ENCODE measurements at regions not wholly inside any gene's neighbourhood (a gene's known extent, or its start where the extent isn't known, plus 50 kb on each side); places are given as distances from the start of the nearest gene placed in this dataset.

DNA sequence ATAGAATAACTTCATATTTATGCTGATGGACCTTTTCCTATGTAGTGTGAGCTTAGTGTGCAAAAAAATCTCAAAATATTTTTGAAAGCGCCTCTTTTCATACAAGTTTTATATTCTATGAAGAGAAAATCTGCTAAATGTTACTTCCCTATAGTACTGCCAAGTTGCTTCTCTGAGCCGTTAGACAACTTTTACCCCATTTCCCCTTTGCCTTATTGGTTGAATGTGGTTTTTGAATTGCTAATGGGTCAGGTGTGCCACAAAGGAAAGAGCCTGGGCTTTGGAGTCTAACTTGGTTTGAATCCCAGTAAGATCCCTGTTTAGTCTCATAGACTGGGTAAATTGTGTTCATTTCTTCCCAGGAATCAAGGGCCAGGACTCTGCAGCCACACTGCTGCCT is 261.5 kb downstream of the SNX10 start:
- Histone ChIP-seq H3K4me1 (ENCODE audit: control insufficient read depth in 3 of 3, insufficient read depth in 2 of 3, low read depth in 1 of 3, low read length in 2 of 3) (no peaks in the 10 kb centered on the region), H3K9me3 (ENCODE audit: control insufficient read depth in 2 of 2, insufficient read depth in 1 of 2, low read depth in 1 of 2, low read length in 1 of 2) (peaks cover 0 to under 1% of the 10 kb centered on the region in 2 donors), H3K27me3 (ENCODE audit: control insufficient read depth in 3 of 3, insufficient read depth in 3 of 3, low read length in 3 of 3) (peaks cover 0 to 5% (median 4%) of the 10 kb centered on the region in 3 donors), H3K4me3 (ENCODE audit: low read depth in 1 of 3, low read length in 3 of 3) (no peak overlapping the region), H3K27ac (ENCODE audit: low read depth in 1 of 3, low read length in 2 of 3) (no peak overlapping the region), H3K36me3 (ENCODE audit: control insufficient read depth in 3 of 3, insufficient read depth in 2 of 3, low read depth in 1 of 3, low read length in 3 of 3) (no peaks in the 10 kb centered on the region)
- FAIRE-seq (no peak), DNase-seq (no peak)
- WGBS, 3 donors = 41 to 56% (median 52%) methylated on average over 2 of the region's 2 CpGs

DNA sequence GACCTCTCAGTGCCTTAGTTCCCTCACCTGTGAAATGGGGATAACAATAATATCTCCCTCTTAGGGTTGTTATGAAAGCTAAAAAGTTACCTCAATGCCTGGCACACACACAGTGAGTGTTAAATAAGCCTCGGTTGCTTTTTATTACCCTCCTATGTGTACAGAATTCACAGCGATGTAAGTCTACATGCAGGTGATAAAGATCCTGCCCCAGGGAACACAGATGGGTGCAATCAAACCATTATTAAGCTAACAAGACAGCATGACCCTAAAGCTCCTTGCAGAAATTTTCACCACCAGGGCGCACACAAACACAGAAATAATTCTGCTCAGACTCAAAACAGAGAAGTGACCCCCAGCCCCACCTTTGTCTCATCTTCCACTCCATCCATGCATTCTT is 261.9 kb downstream of the SNX10 start:
- no peak for FAIRE-seq
- WGBS, 3 donors = 35 to 65% (median 47%) methylated on average over 3 of the region's 3 CpGs

DNA sequence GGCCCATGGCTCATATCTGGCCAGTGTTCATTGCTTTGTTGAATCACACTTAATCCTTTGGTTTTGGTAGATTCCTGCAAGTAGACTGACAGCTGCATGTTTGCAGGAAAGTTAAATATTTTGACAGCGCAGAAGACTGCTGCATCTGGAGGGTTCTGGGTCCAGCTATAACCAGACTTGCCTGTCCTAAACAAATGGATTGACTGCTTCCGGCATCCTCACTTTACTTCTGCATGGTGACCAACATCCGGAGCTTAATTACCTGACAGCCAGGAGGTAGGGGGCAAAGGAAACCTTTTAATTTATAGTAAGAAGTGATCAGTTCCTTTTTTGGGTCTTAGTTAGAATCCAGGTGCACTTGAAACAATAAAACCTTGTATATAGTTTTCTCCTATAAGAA is 263.3 kb downstream of the SNX10 start:
- 57 to 85% (median 68%) methylated on average over 3 of the region's 3 CpGs for WGBS, 3 donors
- FAIRE-seq (no peak), DNase-seq (no peak)
- no peaks in the 10 kb centered on the region for H3K9me3 ChIP-seq (ENCODE audit: control insufficient read depth in 2 of 2, insufficient read depth in 1 of 2, low read depth in 1 of 2, low read length in 1 of 2)
- peaks cover 0 to 3% (median 0%) of the 10 kb centered on the region in 3 donors for H3K27me3 ChIP-seq (ENCODE audit: control insufficient read depth in 3 of 3, insufficient read depth in 3 of 3, low read length in 3 of 3)
- H3K4me3 ChIP-seq (ENCODE audit: low read depth in 1 of 3, low read length in 3 of 3) = no peak overlapping the region
- H3K36me3 ChIP-seq (ENCODE audit: control insufficient read depth in 3 of 3, insufficient read depth in 2 of 3, low read depth in 1 of 3, low read length in 3 of 3) = no peaks in the 10 kb centered on the region
- H3K27ac ChIP-seq (ENCODE audit: low read depth in 1 of 3, low read length in 2 of 3) = no peak overlapping the region
- H3K4me1 ChIP-seq (ENCODE audit: control insufficient read depth in 3 of 3, insufficient read depth in 2 of 3, low read depth in 1 of 3, low read length in 2 of 3) = no peaks in the 10 kb centered on the region

More for the DNA sequence above, 261.9 kb downstream of the SNX10 start:
- Histone ChIP-seq H3K4me3 (ENCODE audit: low read depth in 1 of 3, low read length in 3 of 3) (no peak overlapping the region), H3K9me3 (ENCODE audit: control insufficient read depth in 2 of 2, insufficient read depth in 1 of 2, low read depth in 1 of 2, low read length in 1 of 2) (no peaks in the 10 kb centered on the region), H3K27ac (ENCODE audit: low read depth in 1 of 3, low read length in 2 of 3) (no peak overlapping the region), H3K27me3 (ENCODE audit: control insufficient read depth in 3 of 3, insufficient read depth in 3 of 3, low read length in 3 of 3) (peaks cover 0 to 5% (median 0%) of the 10 kb centered on the region in 3 donors), H3K4me1 (ENCODE audit: control insufficient read depth in 3 of 3, insufficient read depth in 2 of 3, low read depth in 1 of 3, low read length in 2 of 3) (no peaks in the 10 kb centered on the region), H3K36me3 (ENCODE audit: control insufficient read depth in 3 of 3, insufficient read depth in 2 of 3, low read depth in 1 of 3, low read length in 3 of 3) (no peaks in the 10 kb centered on the region)
- no peak for DNase-seq

DNA sequence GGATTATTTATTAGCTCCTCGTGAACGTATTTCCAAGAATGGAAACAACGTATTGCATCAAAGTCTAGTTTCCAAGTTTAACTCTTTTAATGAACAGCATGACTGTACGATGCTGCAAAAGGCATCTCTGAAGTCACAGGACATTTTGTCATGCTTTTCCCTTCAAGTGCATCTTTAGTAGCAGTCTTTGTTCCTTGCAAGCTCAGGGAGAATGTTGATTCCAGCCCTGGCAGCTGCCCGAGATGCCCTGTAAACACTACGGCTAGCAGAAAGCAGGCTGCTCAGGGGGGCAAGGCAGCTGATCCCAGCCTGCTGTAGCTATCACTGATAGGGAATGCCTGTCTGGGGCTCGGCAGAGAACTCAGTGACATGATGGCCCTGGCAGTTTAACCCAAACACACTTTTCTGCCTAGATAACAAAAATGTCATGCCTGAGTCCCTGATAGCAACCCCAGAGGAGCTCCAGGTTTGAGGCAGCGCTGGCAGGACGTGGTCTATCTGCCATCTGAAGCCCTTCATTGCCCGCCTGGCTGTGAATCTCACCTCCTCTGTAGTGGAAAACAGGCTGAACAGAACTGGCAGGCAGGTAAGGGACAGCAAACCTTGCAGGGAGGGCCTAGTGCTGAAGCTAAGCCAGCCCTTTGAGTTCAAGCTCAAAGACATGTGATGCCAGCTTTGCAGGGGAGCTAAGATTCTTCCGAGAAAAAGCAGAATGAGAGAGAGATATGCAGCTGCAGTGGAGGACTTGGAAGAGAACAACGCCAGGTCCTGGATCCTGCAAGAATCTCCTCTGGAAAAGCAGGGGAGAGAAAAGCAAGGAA is 264.6 kb downstream of the SNX10 start:
- Histone ChIP-seq H3K4me3 (ENCODE audit: low read depth in 1 of 3, low read length in 3 of 3) (no peak overlapping the region), H3K4me1 (ENCODE audit: control insufficient read depth in 3 of 3, insufficient read depth in 2 of 3, low read depth in 1 of 3, low read length in 2 of 3) (no peaks in the 10 kb centered on the region), H3K27ac (ENCODE audit: low read depth in 1 of 3, low read length in 2 of 3) (no peak overlapping the region), H3K27me3 (ENCODE audit: control insufficient read depth in 3 of 3, insufficient read depth in 3 of 3, low read length in 3 of 3) (peaks cover 0 to 3% (median 0%) of the 10 kb centered on the region in 3 donors), H3K36me3 (ENCODE audit: control insufficient read depth in 3 of 3, insufficient read depth in 2 of 3, low read depth in 1 of 3, low read length in 3 of 3) (no peaks in the 10 kb centered on the region), H3K9me3 (ENCODE audit: control insufficient read depth in 2 of 2, insufficient read depth in 1 of 2, low read depth in 1 of 2, low read length in 1 of 2) (no peaks in the 10 kb centered on the region)
- WGBS, 3 donors = 44 to 54% (median 50%) methylated on average over 12 of the region's 12 CpGs
- DNase-seq (no peak), FAIRE-seq (no peak)

DNA sequence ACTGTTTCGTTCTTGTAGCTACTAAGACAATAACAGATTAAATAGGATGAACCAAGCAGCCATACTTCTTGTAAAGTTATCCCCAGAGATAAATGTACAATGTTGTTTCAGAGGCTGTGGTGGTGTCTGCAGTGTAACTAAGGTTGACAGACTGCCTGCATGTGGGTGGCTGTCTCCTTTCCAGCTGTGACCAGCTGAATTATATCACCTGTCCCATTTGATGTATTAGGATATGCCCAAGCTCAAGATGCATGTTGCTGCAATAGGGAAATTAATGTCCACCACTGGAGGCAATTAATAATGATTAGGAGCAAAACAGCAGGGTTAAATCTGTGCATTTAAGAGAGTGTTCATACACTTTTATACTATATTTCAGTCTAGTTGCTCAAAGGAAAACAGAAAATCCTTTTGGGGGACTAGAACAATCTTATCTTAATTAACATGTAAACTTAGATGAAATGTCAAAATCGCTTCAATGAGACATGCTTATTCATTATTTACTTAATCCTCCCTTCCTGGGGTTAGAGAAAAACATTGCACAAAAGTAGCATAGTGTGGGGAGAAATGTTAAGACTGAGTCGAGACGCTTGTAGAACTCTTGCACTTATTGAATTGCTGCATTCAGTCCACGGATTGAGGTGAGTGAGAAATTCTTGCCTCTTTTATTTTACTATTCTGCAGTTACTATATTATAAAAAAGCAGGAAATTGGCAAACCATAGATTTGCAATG is 269.0 kb downstream of the SNX10 start:
- FAIRE-seq (no peak), DNase-seq (no peak)
- 58 to 63% (median 58%) methylated on average over 5 of the region's 5 CpGs for WGBS, 3 donors
- no peaks in the 10 kb centered on the region for H3K27me3 ChIP-seq (ENCODE audit: control insufficient read depth in 3 of 3, insufficient read depth in 3 of 3, low read length in 3 of 3)
- no peaks in the 10 kb centered on the region for H3K9me3 ChIP-seq (ENCODE audit: control insufficient read depth in 2 of 2, insufficient read depth in 1 of 2, low read depth in 1 of 2, low read length in 1 of 2)
- no peak overlapping the region for H3K4me3 ChIP-seq (ENCODE audit: low read depth in 1 of 3, low read length in 3 of 3)
- H3K36me3 ChIP-seq (ENCODE audit: control insufficient read depth in 3 of 3, insufficient read depth in 2 of 3, low read depth in 1 of 3, low read length in 3 of 3) = no peaks in the 10 kb centered on the region
- no peak overlapping the region for H3K27ac ChIP-seq (ENCODE audit: low read depth in 1 of 3, low read length in 2 of 3)
- H3K4me1 ChIP-seq (ENCODE audit: control insufficient read depth in 3 of 3, insufficient read depth in 2 of 3, low read depth in 1 of 3, low read length in 2 of 3) = no peaks in the 10 kb centered on the region

DNA sequence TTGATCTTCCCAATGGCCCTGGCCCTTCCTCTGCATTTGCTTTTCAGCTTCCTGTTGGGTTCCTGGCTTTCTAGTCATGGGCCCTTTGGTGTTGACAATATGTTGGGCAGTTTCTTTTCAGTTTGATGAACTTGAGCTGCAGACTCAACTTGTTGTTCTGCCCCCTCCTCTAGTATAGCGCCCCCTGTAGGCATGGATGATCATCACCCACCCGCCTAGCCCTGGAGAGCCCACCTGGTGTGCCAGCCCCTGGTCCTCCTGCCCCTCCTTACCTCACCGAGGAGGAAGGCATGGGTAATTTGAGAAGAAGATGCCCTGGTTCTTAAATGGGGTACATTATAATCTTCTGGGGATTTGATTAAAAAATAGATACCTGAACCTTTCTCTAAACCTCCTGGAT is 271.2 kb downstream of the SNX10 start:
- no peak for FAIRE-seq
- DNase-seq = no peak
- no peaks in the 10 kb centered on the region for H3K9me3 ChIP-seq (ENCODE audit: control insufficient read depth in 2 of 2, insufficient read depth in 1 of 2, low read depth in 1 of 2, low read length in 1 of 2)
- H3K36me3 ChIP-seq (ENCODE audit: control insufficient read depth in 3 of 3, insufficient read depth in 2 of 3, low read depth in 1 of 3, low read length in 3 of 3) = no peaks in the 10 kb centered on the region
- H3K27ac ChIP-seq (ENCODE audit: low read depth in 1 of 3, low read length in 2 of 3) = no peak overlapping the region
- no peaks in the 10 kb centered on the region for H3K4me1 ChIP-seq (ENCODE audit: control insufficient read depth in 3 of 3, insufficient read depth in 2 of 3, low read depth in 1 of 3, low read length in 2 of 3)
- H3K4me3 ChIP-seq (ENCODE audit: low read depth in 1 of 3, low read length in 3 of 3) = no peak overlapping the region
- no peaks in the 10 kb centered on the region for H3K27me3 ChIP-seq (ENCODE audit: control insufficient read depth in 3 of 3, insufficient read depth in 3 of 3, low read length in 3 of 3)
- 70 to 85% (median 84%) methylated on average over 3 of the region's 3 CpGs for WGBS, 3 donors

DNA sequence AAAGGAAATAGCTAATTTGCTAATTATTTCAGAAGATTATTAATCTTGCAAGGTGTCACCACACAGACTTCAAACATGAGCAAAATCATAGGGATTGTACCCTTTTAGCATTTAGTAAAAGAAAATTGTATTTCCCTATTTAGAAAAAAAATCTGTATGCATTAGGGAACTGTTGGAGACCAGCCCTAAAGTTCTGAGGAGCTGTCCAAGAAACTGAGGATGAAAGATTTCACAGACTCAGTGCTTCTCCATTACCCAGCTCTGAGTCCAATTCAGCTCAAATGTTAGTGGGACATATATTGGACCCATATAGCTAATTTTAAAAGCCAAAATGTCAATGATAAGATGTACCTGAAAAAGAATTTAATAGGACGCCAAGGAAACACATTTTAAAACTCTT is 271.7 kb downstream of the SNX10 start:
- no peaks in the 10 kb centered on the region for H3K4me1 ChIP-seq (ENCODE audit: control insufficient read depth in 3 of 3, insufficient read depth in 2 of 3, low read depth in 1 of 3, low read length in 2 of 3)
- no peaks in the 10 kb centered on the region for H3K36me3 ChIP-seq (ENCODE audit: control insufficient read depth in 3 of 3, insufficient read depth in 2 of 3, low read depth in 1 of 3, low read length in 3 of 3)
- no peaks in the 10 kb centered on the region for H3K27me3 ChIP-seq (ENCODE audit: control insufficient read depth in 3 of 3, insufficient read depth in 3 of 3, low read length in 3 of 3)
- no peak overlapping the region for H3K4me3 ChIP-seq (ENCODE audit: low read depth in 1 of 3, low read length in 3 of 3)
- H3K27ac ChIP-seq (ENCODE audit: low read depth in 1 of 3, low read length in 2 of 3) = no peak overlapping the region
- 84 to 93% (median 87%) methylated on average over 1 of the region's 1 CpG for WGBS, 3 donors
- DNase-seq = no peak
- no peak for FAIRE-seq
- H3K9me3 ChIP-seq (ENCODE audit: control insufficient read depth in 2 of 2, insufficient read depth in 1 of 2, low read depth in 1 of 2, low read length in 1 of 2) = no peaks in the 10 kb centered on the region

DNA sequence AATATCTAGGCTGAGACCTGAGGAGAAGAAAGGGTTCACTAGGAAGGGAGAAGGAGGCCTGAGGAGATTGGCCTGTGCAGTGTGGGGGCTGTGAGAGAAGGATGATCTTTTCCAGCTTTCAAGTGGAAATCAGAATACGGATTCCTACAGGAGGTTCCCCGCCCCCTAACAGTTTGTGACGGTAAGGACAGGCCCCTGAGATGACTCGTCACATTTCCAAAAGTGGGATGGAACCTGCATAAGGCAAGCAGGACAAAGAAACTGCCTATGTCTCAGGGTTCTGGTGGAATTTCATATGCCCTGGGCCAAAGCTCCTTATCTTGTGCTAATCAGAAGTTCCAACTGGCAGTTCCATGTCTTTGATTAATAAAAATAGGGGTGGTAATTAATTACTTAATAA is 275.6 kb downstream of the SNX10 start:
- Histone ChIP-seq H3K9me3 (ENCODE audit: control insufficient read depth in 2 of 2, insufficient read depth in 1 of 2, low read depth in 1 of 2, low read length in 1 of 2) (no peaks in the 10 kb centered on the region), H3K4me1 (ENCODE audit: control insufficient read depth in 3 of 3, insufficient read depth in 2 of 3, low read depth in 1 of 3, low read length in 2 of 3) (no peaks in the 10 kb centered on the region), H3K36me3 (ENCODE audit: control insufficient read depth in 3 of 3, insufficient read depth in 2 of 3, low read depth in 1 of 3, low read length in 3 of 3) (no peaks in the 10 kb centered on the region), H3K4me3 (ENCODE audit: low read depth in 1 of 3, low read length in 3 of 3) (no peak overlapping the region), H3K27me3 (ENCODE audit: control insufficient read depth in 3 of 3, insufficient read depth in 3 of 3, low read length in 3 of 3) (no peaks in the 10 kb centered on the region), H3K27ac (ENCODE audit: low read depth in 1 of 3, low read length in 2 of 3) (no peak overlapping the region)
- WGBS, 3 donors = 53 to 61% (median 59%) methylated on average over 4 of the region's 4 CpGs
- FAIRE-seq (no peak), DNase-seq (no peak)

Data from small intestine (tissue), 7 donors.